HG03442 (cell line): ENCODE measurements at regions not wholly inside any gene's neighbourhood (a gene's known extent, or its start where the extent isn't known, plus 50 kb on each side); places are given as distances from the start of the nearest gene placed in this dataset.

Source experiments
- ATAC-seq: cut with Tn5 transposase; IDR thresholded peaks from one replicate; pipeline ENCODE4 v1.9.1; 2021; ENCODE audit warnings: mild to moderate bottlenecking, moderate library complexity; ENCODE audit not compliant: unreplicated experiment

DNA sequence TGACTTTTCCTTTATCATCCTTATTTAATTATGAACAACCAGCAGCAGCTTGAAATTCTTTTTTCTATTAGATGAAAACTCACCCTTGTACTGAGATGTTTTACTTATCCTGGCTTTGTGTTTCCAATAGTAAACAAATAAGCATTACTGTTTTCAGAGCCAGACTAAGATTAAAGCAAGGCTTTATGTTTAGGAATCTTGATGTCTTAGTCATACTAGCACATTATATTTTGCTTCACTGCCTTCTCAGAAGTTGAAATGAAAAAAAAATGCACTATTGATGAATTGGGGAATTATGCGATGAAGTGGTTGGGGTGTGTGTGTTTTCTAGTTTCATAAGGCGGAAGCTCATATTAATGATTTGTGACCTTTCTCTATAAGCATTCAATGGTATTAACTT is 301.2 kb upstream of the E2F7 start:
- no peak for ATAC-seq

DNA sequence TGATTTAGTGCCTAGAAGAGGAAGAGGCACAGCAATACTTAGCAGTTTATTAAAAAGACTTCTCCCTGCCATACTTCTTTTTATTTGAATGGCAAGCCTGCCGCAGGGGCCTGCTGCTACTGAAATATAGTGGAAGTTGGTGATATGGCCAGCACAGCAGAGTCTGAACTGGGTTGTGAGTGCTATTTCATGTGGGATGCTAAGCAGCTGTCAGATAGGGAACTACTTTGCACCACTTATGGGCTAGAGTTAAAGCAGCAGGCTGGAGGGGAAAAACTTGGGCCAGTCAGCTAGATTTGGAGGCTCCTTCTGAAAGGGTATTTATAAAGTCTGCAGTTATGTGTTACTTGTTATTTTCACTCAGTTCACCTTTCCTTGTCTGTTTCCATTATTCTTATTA is 299.0 kb upstream of the E2F7 start:
- ATAC-seq, result no peak

DNA sequence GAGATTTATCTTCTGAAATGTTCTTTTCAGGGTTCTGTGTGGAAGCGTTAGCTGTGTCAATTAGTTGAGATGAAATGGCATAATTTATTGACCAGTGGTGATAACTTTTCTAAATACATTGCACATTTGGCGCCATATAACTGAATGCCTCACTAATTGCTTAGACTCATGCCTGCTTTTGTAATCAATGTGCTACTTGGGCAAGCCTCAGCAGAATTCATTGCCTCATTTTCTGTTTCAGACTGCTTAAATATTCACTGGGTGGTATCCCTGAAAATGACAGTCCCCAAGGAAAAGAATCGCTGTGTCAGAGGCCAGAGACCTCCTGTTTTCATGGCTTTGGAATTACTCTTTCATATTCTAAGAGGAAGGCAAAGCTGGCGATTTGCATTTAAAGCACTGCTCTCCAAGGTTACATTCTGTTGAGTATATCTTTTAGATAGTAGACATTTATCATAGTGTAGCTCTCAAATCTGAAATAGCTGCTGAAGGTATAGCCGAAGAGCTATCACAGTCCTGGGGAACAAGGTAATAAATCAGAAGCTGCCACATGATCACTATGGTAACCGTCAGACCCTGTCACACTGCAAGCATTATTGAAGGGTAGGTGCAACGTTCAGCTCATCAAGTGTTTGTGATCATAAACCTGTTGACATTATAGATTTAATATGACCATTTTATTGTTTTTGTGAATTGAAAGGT is 297.3 kb upstream of the E2F7 start:
- no peak for ATAC-seq

DNA sequence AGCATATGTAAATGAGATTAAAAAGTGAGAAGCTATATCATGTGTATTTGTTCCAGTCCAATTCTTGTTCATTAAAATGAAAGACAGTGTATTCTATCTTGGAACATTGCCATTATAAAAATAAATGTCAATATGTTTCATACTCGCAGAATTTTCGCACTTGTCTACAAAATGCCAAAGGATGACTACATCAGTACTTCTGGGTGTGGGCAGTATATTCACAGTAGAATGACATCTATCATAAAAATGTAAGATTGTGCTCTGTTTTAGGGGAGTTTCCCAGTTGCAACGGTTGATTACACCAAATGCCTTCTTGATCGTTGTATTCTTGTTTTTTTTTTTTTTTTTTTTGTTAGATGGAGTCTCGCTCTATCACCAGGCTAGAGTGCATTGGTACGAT is 292.3 kb upstream of the E2F7 start:
- no peak for ATAC-seq

DNA sequence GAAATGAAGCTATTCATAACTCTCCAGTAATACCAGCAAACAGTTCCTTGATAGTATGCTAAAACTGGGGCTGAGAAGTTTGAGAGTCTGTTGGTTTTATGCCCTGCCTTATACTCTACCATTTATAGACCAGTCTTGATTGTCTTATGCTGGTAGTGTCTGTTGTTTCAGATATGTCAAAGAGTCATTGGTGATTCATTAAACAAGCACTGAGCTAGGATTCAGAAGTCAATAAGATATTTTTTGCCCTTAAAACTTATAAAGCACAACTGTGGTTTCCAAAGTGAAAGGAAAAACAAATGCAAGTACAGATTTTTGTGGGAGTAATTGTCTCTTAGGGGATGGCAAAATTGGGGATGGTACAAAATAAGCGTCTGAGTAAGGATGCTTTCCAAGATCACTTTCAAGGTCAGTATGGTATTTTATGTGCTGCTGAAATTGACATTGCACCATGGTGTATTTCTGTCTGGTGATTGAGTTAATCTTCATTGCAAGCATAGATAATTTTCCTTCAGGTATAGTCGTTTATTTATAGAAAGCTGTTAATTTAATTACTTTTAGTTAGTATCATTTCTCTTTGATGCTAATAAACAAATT is 289.5 kb upstream of the E2F7 start:
- no peak for ATAC-seq

DNA sequence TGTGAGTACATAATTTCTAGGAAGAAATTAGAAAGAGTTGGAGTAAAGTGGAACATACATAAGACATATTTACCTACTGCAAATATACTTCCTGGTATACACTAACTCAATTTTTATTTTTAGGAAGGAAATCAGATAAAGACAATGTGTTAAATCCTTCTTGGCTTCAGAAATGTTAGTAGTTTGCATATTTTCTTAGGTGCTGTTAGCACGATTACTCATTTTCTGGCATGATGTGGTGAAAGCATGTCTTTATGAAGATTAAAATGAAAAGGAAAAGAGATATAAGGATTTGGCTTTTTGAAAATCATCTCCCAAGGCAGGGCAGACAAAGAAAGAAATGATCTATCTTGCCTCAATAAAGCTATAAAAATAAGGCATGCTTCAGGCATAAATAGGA is 287.6 kb upstream of the E2F7 start:
- ATAC-seq, result no peak

DNA sequence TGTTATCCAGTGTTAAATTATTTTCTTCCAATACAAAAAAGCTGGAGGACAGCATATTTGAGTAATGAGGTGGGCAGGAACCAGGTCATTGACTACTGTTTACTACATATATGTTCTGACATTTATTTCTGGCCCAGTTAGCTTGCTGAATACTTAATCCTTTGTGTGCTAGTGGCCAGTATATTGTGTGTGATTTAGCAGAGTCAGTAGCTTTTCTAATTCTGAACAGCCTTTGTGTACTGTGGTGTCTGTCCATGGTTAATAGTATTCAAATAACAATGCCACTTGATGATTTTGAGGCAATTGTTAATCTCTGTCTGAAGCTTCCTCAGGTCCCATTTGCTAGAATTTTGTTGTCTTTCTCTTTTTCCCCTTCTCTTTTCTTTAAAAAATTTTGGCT is 286.5 kb upstream of the E2F7 start:
- no peak for ATAC-seq

DNA sequence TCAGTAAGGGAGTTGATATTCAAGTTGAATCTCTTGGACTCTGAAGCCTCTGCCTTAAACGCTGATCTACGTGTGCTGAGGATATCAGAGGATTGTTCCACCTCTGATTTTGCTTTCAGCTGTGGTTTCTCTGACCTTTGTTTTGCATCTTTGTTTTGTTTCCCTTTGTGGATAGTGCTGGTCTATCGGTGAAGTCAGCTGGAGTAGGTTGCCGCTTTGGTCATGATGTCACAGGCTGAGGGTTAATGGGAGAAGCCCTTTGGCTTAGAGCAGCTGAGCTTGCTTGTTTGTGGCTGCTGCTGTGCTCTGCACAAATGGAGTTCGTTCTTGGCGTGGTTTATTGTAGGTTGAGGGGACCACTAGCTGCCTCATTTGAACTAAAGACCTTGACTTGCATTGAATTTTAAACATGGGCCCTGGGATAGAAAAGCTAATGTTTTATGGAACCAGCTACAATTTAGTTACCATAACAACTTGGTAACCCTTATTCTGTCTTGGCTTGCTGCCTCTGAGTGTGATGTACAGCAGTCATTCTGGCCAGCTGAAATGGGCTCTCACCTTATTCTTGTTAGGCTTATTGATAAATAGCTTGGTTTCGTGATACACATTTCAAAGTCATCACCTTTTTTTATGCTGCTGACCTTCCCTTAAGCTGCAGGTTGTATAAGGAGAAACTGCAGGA is 284.5 kb upstream of the E2F7 start:
- ATAC-seq, result no peak

DNA sequence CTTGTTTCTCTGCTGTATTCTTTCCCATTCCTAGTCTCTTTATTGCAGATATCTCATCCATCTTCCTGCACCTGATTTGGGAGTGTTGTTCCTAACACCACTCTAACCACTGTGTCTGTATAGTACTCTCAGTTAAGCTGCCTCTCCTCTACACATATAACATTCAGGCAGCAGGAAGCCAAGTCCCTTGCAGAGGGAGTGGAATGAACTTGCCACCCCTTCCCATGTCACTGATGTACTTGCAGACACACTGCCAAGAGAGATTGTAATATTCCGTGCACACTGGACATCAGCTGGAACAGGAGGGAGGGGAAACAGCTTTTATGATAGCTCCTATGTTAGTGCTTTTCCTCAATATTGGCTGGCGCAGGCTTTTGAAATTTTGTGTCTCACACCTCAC is 281.6 kb upstream of the E2F7 start:
- ATAC-seq, result no peak

DNA sequence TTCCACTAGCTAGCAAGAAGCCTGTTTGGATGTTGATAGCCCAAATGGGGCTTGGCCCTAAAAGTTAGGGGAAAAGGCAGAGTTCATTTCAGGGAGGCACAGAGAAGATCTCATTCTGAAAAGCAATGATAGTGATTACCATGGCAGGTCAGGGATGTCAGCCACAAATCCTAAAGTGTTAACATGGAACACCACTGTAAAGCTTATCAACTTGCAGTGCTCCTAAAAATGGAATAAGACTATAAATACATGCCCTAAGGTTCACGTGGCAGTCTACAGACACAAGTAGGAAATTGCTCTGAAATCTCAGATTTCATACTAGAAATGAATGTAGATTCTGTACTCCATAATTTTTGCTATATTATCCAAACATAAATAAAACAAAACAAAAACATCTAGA is 280.0 kb upstream of the E2F7 start:
- no peak for ATAC-seq

DNA sequence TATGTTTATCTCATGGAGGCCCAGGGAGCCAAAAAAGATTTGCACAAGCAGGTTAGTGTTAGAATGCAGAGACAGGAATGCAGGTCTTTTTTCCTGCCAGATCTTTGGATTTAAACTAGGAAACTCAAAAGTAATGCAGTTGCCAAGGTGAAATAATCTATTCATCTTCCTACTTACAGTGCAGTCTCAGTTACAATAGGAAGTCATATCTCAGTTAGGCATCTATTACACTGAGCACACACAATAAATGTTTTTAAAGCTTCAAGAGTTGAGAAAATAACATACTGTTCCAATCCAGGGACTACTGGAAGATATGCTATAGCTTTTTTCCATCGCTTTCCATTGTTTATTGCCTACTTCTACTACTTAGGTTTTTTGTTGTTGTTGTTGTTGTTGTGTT is 279.3 kb upstream of the E2F7 start:
- ATAC-seq, result no peak

DNA sequence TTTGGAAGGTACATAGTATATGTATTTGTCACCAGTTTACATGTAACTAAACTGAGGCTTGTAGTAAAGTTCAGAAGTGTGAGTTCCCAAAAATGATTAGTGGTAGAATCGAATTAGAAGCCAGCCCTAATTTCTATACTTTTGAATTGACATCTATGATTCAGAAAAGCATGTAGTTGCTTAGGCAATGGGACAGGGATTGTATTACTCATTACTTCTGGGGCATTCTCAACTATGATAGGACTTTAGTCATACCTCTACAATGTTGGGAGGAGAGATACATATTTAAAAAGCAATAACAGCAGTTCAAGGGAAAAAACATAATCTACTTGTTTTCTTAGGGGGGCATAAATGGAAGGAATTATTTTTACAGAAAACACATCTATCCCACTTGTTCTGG is 277.9 kb upstream of the E2F7 start:
- ATAC-seq, result no peak

DNA sequence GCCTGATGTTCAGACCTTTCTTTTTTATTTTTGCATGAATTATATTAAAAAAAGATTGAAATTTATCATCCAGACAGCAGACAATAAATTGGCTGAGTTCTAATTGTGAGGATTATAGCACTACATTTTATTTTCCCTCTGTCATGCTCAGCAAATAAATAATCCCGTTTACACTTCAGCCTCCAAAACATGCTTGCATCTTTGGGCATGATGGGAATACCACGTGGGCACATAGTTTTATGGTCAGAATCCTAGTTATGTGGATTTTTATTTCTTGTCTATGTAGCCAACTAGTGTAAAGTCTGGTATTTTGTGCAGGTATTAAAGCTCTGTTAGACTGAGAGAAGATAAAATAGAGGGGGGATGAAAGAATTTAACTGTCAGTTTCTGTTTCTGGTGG is 276.9 kb upstream of the E2F7 start:
- ATAC-seq, result no peak

DNA sequence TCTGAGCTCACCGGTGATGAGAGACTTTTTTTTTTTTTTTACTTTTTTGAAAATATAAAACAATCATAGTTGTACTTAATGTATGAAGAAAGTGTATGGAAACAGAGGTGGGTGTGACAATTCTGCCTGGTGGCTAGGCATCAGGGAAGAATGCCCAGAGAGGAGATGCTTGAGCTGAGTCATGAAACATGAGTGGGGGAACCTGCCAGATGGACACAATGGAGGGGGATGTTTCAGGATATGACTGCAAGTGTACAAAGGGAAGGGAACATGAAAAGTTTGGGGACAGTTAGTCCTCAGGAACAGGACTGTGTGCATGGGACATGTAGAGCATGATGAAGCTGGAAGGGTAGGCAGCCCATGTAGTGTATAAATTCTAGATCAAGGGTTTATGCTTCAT is 274.2 kb upstream of the E2F7 start:
- ATAC-seq, result no peak

DNA sequence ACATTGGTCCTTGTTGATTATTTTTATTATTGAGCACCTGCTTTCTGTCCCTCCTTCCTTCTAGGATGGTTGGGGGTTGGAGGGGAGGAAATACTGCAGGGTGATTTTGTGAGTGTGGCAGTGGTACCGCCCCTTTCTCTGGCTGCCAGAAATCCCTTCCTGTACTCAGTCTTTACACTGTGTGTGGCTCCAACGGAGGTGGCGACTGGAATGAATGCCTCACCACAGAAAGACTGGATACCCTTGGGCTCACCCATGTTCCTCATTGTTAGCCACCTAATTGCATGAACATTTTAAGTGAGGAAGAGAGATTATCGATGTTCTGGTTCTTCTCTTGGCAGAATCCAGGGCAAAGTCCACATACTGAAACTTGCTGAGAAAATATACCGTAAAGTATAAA is 272.0 kb upstream of the E2F7 start:
- no peak for ATAC-seq

DNA sequence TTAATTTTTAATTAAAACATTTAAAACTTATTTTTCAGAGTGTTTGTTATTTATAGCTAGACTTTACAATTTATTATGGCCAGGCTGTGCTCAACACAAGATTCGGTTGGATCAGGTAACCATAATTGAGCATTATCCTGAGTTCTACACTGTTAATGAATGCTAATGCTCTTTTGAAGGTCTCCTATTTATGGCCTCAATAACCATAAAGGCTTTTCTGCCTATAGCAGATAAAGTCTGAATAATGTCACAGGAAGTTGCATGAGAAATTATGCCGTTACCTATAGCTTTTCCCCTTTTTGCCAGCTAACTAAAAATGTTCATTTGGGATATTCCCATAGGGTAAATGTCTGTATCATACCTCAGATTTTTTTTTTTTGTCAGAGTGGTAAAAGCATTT is 269.4 kb upstream of the E2F7 start:
- ATAC-seq, result no peak

DNA sequence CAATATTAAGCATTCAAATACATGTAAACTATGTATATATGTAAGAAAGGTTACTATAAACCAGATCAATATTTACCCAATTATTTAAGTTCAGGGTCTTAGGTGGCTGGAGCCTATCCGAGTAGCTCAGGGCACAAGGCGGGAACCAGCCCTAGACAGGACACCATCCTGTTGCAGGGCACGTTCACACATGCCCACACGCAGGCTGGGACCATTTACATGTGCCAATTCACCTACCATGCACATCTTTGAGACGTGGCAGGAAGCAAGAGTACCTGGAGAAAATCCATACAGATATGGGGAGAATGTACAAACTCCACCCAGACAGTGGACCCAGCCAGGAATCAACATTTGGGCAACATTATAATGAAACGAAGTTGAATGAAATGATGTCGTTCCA is 263.0 kb upstream of the E2F7 start:
- no peak for ATAC-seq

DNA sequence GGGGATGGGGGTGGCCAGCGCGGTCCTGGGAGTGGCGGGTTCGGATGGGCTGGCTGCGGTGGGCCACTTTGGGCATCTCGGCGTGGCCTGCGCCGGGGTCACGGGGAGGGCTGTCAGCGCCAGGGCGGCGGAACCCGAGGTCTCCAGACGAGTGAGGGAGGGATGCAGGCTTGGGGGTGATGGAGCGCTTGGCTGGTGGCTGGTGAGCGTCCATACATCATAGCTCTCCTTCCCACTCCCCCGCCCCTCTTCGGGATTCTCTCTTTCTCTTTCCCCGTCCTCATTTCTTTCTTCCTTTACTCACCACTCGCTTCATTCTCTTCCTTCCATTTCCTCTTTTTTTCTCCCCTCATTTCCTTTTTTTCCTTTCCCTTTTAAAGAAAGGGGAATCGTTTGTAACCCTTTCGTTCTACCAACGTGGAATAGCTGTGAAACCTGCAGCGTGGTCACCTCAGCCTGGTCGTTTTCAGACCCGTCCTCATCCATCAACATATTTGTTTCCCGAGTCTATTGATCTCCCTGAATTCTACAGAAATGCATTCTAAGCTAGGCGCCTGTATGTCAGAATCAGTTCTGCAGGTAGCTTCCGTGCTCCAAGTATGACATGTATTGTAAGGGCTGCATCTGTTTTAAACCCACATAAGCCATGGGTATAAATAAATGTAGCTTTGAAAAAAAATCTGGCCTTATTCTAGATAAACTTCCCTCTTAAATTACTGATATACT is 260.3 kb upstream of the E2F7 start:
- no peak for ATAC-seq

DNA sequence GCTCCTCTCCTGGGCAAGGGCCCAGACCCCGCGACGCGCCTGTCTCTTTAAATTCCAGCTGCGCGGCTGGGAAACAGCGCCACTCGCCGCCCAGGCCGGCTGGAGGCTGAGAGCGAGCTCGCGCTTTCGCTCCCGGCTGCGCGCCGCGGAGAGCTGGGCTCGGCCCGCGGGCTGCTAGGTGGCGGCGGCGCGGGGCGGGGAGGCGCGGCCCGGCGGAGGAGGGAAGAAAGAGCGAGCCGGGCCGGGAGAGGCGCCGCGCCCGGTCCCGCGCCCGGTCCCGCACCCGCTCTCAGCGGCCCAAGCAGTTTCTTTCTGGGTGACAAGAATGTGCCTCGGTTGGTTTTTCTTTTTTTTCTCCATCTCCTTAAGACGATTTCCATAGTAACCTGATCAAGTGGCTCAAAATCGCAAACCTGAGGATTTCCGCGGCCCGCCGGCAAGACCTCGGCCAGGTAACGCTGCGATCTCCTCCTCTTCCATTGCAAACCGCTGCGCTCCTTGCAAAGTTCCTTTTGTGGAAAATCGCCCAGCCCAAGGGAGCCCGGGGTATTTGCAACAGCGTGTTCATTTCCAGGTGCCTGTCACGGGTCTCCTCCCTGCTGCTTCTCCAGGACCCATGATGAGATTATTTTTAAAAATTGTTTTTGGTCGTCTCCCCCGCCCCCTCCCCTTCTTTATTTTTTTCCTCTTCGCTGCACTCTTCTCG is 259.5 kb upstream of the E2F7 start:
- peak; percentile 97 for ATAC-seq

DNA sequence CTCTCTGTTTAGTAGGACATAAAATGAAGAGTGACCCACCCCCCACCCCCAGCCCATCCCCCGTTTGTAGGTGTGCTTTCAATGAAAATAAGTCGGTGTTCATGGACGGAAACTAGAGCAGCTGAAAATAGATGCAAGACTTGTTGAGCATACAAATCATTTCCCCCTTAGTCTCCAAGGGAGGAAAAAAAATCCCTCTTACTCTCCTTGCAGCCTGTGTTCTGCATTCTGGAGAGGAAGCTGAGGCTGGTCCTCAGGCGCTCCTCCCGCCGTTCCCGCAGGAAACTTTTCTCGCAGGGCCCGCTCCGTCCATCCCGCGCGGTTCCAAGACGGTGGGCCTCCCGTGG is 259.0 kb upstream of the E2F7 start:
- no peak for ATAC-seq

DNA sequence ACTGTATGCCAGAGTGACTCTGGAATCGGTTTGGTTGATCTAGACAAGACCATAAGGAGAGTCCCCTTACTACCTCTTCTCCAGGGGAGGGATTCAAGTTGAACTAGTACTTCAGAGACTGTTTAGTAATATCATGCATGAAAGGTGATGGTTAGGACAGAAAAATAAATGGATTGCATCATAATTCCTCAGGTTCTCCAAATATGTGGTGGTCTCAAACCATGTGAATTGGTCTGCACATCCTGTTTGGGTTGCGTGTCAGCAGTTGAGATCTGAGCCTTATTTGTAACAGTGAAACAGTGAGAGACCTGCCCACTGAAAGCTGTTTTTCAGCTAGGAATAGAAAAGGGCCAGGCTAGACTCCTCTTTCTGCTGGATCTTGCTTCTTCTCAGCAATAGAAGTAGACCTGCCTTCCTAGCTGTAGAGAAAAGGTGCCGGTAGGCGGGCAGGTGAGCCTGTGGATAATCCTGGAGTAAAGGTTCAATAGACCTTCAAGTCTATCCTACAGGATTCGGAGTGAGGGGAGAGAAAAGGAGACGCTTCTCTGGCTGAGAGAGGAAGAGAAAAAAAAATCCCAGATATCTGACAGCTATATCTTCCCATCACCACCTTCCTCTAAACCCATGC is 258.5 kb upstream of the E2F7 start:
- ATAC-seq, result no peak
